Mesodermal cell (in vitro differentiated cells): ENCODE measurements at regions not wholly inside any gene's neighbourhood (a gene's known extent, or its start where the extent isn't known, plus 50 kb on each side); places are given as distances from the start of the nearest gene placed in this dataset.
"Not testable (repeated sequence)": the region's sequence is repeated elsewhere in the genome, so short reads cannot be mapped to it uniquely, and the experiment has no call there.

Source experiments
- H3K27ac ChIP-seq: 2 replicates; pipeline ENCODE4 v1.7.0; 2013; ENCODE audit warnings: mild to moderate bottlenecking, low read depth, low read length, moderate library complexity; ENCODE audit not compliant: severe bottlenecking
- H3K36me3 ChIP-seq: 2 replicates; pipeline ENCODE4 v1.7.1; 2013; ENCODE audit warnings: mild to moderate bottlenecking, low read length, moderate library complexity; ENCODE audit not compliant: control insufficient read depth, insufficient read depth
- H3K4me1 ChIP-seq: one replicate; pipeline ENCODE4 v1.7.1; 2013; ENCODE audit warnings: mild to moderate bottlenecking, low read length; ENCODE audit not compliant: insufficient read depth, control insufficient read depth, poor library complexity, severe bottlenecking
- H3K4me3 ChIP-seq: 2 replicates; pipeline ENCODE4 v1.7.0; 2013; ENCODE audit warnings: low read length, control low read depth, mild to moderate bottlenecking; ENCODE audit not compliant: insufficient read depth, poor library complexity, severe bottlenecking; ENCODE audit errors: extremely low read depth
- H3K9me3 ChIP-seq: 2 replicates; pipeline ENCODE4 v1.7.1; 2013; ENCODE audit warnings: mild to moderate bottlenecking, low read length, moderate library complexity; ENCODE audit not compliant: control insufficient read depth
- WGBS, 2 experiments: methylation state at CpG; one replicate each; pipeline ENCODE4 v1.1.5; 2013; ENCODE audit warnings: missing lambda C conversion rate in 2 of 2; ENCODE audit not compliant: insufficient coverage in 2 of 2; 5-methylcytosine and 5-hydroxymethylcytosine counted together

DNA sequence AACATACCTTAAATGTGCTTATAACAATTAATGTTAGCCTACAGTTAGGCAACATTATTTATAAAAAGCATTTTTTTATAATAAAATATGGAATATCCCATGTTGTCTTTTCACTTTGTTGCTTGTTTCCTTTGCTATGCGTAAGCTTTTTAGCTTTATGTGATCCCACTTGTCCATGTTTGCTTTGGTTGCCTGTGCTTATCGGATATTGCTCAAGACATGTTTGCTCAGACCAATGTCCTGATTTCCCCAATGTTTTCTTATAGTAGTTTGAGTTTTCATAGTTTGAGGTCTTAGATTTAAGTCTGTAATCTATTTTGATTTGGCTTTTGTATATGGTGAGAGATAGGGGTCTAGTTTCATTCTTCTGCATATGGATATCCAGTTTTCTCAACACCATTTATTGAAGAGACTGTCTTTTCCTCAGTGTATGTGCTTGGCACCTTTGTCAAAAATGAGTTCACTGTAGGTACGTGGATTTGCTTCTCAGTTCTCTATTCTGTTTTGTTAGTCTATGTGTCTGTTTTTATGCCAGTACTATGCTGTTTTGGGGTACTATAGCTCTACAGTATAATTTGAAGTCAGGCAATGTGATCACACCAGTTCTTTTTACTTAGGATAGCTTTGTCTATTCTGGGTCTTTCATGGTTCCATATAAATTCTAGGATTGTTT, 592.7 kb upstream of the SEMA6D start:
- 90 to 93% methylated on average over 2 of the region's 3 CpGs for WGBS, 2 experiments
- Histone ChIP-seq H3K27ac (no peak overlapping the region), H3K9me3 (no peaks in the 10 kb centered on the region), H3K4me3 (no peak overlapping the region), H3K4me1 (no peaks in the 10 kb centered on the region), H3K36me3 (no peaks in the 10 kb centered on the region)

DNA sequence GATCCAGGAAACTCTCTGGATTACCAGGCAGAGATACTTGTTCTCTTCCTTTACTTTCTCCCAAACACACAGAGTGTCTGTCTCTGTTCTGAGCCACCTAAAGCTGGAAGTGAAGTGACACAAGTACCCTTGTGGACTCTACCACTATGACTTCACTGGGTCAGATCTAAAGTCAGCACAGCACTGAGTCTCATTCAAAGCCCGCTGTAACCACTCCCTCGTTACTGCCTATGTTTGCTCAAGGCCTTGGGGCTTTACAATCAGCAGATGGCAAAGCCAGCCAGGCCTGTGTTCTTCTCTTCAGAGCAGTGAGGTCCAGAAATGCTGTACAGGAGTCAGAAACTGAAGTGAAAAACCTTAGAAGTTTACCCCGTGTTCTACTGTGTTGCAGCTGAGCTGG, 588.3 kb upstream of the SEMA6D start:
- Histone ChIP-seq H3K4me3 (no peak overlapping the region), H3K27ac (no peak overlapping the region), H3K9me3 (no peaks in the 10 kb centered on the region), H3K36me3 (no peaks in the 10 kb centered on the region), H3K4me1 (no peaks in the 10 kb centered on the region)
- 88 to 93% methylated on average over 3 of the region's 3 CpGs for WGBS, 2 experiments

DNA sequence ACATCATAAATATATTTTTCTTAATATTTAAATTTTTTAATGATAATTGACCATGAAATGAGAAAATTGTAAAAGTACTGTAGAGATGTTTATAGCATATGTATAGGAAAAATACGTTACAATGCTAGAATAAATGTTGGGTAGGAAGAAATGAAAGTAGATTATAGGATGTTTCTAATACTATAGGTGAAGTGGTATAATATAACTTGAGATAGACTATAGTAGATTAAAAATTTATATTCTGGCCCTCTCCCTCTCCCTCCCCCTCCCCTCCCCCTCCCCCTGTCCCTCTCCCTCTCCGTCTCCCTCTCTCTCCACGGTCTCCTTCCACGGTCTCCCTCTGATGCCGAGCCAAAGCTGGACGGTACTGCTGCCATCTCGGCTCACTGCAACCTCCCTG, 585.9 kb upstream of the SEMA6D start:
- not testable (repeated sequence) for H3K36me3 ChIP-seq, H3K27ac ChIP-seq, H3K4me3 ChIP-seq, H3K9me3 ChIP-seq, H3K4me1 ChIP-seq
- WGBS, 2 experiments, result 88 to 100% methylated on average over 1 of the region's 7 CpGs

DNA sequence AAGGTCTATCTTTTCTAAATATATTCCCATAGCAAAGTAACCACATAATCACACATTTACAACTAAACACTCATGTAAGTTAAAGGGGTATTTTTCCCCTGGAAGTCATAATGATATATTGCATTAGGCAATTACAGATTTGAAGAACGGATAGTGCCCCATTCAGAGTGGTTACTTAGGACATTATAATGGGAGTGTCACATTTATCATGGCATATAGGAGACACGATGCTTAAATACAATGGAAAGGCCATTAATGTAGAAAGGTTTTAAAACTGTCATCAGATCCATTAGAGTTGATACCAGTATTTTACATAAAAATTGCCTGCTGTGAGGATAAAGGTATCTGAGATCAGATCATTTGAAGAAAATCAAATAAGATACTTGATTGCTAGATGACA, 582.0 kb upstream of the SEMA6D start:
- Histone ChIP-seq H3K4me3 (no peak overlapping the region), H3K9me3 (no peaks in the 10 kb centered on the region), H3K36me3 (no peaks in the 10 kb centered on the region), H3K27ac (no peak overlapping the region), H3K4me1 (no peaks in the 10 kb centered on the region)
- WGBS, 2 experiments, result 50 to 67% methylated on average over 1 of the region's 2 CpGs

DNA sequence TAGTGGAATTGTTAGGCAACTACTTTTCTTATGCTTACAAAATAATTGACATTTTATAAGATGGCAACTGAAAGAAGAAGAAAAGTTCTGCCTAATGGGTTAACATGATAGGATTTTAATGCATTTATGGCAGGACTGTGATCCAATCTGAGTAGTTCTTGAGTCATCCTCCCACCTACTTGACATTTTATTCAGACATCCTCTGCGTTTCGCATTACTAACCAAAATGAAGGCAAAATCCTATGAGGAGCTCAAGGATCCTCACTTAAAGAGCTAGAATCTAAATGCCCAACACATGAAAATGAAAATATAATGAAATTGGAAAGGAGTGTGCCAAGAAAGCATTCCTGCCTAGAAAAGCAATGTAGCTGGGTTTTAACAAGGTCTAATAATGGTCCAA, 581.1 kb upstream of the SEMA6D start:
- Histone ChIP-seq H3K4me3 (no peak overlapping the region), H3K36me3 (no peaks in the 10 kb centered on the region), H3K9me3 (no peaks in the 10 kb centered on the region), H3K4me1 (no peaks in the 10 kb centered on the region), H3K27ac (no peak overlapping the region)
- WGBS, 2 experiments, result 83% methylated on average over 2 of the region's 2 CpGs; no CpG with 5 or more reads in 1 of the 2 experiments

DNA sequence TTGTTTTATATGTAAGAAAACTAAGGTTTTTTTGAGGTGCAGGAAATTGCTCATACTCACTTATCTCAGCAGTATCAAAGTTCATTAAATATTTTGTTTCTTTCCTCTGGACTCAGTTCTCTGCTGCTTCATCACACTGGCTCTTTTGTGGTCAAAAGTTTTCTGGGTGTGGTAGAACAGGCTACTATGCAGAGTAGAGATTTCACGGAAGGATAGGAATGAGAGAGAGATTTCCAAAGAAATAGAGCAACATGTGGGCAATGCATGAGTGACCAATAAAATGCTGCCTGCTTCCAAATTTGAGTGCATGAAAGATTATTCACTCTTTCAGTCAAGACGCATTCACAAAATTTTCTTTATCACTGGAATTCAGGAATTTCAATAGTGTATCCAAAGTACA, 577.3 kb upstream of the SEMA6D start:
- WGBS, 2 experiments, result 100% methylated on average over 1 of the region's 2 CpGs
- Histone ChIP-seq H3K27ac (no peak overlapping the region), H3K9me3 (no peaks in the 10 kb centered on the region), H3K36me3 (no peaks in the 10 kb centered on the region), H3K4me1 (no peaks in the 10 kb centered on the region), H3K4me3 (no peak overlapping the region)

DNA sequence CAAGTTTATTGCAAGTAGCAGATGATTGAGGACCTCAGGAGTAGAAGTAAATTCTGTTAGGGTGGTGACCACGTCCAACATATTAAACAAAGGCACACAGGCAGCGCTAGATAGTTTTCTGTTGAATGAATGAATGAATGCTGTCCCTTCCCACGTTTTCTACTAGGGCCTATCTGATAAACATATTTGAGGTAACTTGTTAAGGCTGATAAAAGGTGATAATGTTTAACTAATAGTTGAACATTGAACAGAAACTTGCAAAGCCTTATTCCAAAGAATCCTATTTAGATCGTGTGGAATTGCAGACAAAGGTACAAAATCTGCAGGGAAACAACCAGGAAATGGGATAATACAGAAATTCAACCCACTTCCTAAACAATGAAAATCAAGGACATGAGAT, 559.5 kb upstream of the SEMA6D start:
- no peaks in the 10 kb centered on the region for H3K4me1 ChIP-seq
- no peak overlapping the region for H3K27ac ChIP-seq
- no peak overlapping the region for H3K4me3 ChIP-seq
- 86% methylated on average over 1 of the region's 4 CpGs; no CpG with 5 or more reads in 1 of the 2 experiments for WGBS, 2 experiments
- no peaks in the 10 kb centered on the region for H3K9me3 ChIP-seq
- no peaks in the 10 kb centered on the region for H3K36me3 ChIP-seq

DNA sequence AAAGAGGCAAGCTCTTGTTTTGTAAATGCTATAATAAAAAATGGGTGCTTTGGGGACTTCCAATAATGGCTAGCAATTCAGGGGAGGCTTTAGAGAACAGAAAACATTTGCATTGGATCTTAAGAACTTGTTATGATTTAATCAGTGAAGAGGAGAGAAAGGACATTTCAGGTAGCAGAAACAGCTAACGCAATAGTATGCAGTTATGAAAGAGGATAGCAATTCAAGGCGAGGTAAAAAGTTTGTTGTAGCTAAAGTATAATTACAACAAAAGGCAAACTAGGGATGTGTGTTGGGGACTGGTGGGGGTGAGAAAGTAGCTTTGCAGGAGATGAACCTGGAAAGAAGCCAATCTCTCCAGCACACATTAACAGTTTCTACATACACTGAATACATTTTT, 558.7 kb upstream of the SEMA6D start:
- 86 to 100% methylated on average over 1 to 2 of the region's 2 CpGs for WGBS, 2 experiments
- no peaks in the 10 kb centered on the region for H3K4me1 ChIP-seq
- H3K36me3 ChIP-seq, result no peaks in the 10 kb centered on the region
- H3K9me3 ChIP-seq, result no peaks in the 10 kb centered on the region
- H3K4me3 ChIP-seq, result no peak overlapping the region
- H3K27ac ChIP-seq, result no peak overlapping the region

DNA sequence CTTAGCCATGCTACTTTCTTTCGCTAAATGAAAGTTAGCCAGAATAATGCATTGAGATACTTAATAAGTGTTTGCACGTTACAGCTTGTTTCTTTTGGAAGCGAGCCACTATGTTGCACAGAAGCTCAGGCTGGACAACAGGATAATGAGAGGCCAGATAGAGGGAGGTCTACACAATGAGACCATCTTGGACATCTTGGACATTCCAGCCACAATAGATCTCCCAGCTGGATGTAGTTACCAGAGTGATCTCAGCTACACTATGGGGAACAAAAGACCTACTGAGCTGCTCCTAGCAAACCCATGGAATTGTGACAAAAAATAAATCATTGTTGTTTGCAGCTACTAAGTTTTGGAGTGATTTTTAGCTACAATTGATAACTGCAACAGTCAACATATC, 540.1 kb upstream of the SEMA6D start:
- Histone ChIP-seq H3K4me3 (no peak overlapping the region), H3K4me1 (no peaks in the 10 kb centered on the region), H3K27ac (no peak overlapping the region), H3K9me3 (no peaks in the 10 kb centered on the region), H3K36me3 (no peaks in the 10 kb centered on the region)
- 100% methylated on average over 1 to 3 of the region's 3 CpGs for WGBS, 2 experiments

DNA sequence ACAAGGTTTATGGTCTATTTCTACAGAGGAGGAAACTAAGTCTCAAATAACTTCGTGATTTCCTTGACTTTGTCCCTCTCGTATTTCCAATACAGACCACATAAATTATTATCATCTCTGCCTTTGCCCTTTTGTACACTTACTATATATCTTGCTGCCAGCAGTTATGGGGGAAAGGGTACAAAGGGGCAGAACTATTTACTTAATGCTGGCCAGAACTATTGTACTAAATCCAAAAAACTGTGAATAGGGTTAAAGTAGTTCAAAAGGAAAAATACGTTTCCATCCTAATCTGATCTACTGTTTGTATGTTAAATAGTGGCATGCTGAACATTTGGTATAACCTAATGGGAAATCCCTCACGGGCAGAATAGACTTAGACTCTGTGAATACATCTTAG, 537.3 kb upstream of the SEMA6D start:
- no peaks in the 10 kb centered on the region for H3K9me3 ChIP-seq
- H3K27ac ChIP-seq, result no peak overlapping the region
- no peaks in the 10 kb centered on the region for H3K4me1 ChIP-seq
- no peak overlapping the region for H3K4me3 ChIP-seq
- no CpG with 5 or more reads among the region's 4 CpGs for WGBS, 2 experiments
- no peaks in the 10 kb centered on the region for H3K36me3 ChIP-seq

DNA sequence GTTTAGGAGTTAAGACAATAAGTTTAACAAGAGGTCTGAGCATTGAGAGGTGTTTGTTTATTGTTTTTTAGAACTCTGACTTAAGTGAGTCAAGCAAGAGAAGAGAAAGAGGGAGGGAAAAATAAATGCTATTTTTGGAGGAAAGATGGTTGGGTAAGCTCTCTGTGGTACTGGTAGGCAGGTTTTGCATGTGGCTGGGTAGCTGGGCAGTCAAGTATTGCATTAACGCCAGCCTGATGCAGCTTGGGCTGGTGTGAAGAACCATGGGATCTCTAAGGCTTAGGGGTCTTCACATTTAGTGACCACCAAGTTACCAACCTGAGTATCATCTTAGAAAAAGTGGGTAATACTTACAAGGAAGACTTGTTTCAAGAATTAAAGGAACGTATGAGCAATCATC, 534.5 kb upstream of the SEMA6D start:
- Histone ChIP-seq H3K4me3 (no peak overlapping the region), H3K27ac (no peak overlapping the region), H3K9me3 (no peaks in the 10 kb centered on the region), H3K4me1 (no peaks in the 10 kb centered on the region), H3K36me3 (no peaks in the 10 kb centered on the region)
- WGBS, 2 experiments, result 86 to 100% methylated on average over 1 of the region's 2 CpGs
